ENCODE measurements at regions not wholly inside any gene's neighbourhood (a gene's known extent, or its start where the extent isn't known, plus 50 kb on each side); places are given as distances from the start of the nearest gene placed in this dataset.

GRCh38 chr1:60173729-60174505, 100.3 kb upstream of the C1orf87 start:
- Histone ChIP-seq H3K27me3 (ENCODE audit: low read length) (no peaks in the 10 kb centered on the region), H3K4me2 (ENCODE audit: low read depth, low read length, poor library complexity, severe bottlenecking) (no peak overlapping the region), H3K79me2 (ENCODE audit: low read length) (no peaks in the 10 kb centered on the region), H2AFZ (ENCODE audit: low read length) (no peak overlapping the region), H3K9me3 (ENCODE audit: low read length) (no peaks in the 10 kb centered on the region), H3K4me3 (ENCODE audit: low read length) (no peak overlapping the region), H3K27ac (ENCODE audit: low read length) (no peak overlapping the region), H4K20me1 (ENCODE audit: insufficient read depth, low read depth, low read length) (no peaks in the 10 kb centered on the region), H3K36me3 (ENCODE audit: insufficient read depth, low read length) (no peaks in the 10 kb centered on the region), H3K9me2 (replicated peaks; ENCODE audit: insufficient read depth, low read length) (no peaks in the 10 kb centered on the region), H3K4me1 (ENCODE audit: low read length) (no peaks in the 10 kb centered on the region), H3K9ac (ENCODE audit: low read length) (no peak overlapping the region)
- DNase-seq = no peak

GRCh38 chr1:60173006-60173405, 99.4 kb upstream of the C1orf87 start:
- no peak overlapping the region for H3K9ac ChIP-seq (ENCODE audit: low read length)
- H3K79me2 ChIP-seq (ENCODE audit: low read length) = no peaks in the 10 kb centered on the region
- H3K4me1 ChIP-seq (ENCODE audit: low read length) = no peaks in the 10 kb centered on the region
- no peaks in the 10 kb centered on the region for H3K36me3 ChIP-seq (ENCODE audit: insufficient read depth, low read length)
- no peaks in the 10 kb centered on the region for H3K9me3 ChIP-seq (ENCODE audit: low read length)
- H3K27me3 ChIP-seq (ENCODE audit: low read length) = no peaks in the 10 kb centered on the region
- no peak overlapping the region for H3K27ac ChIP-seq (ENCODE audit: low read length)
- no peak overlapping the region for H2AFZ ChIP-seq (ENCODE audit: low read length)
- no peak overlapping the region for H3K4me2 ChIP-seq (ENCODE audit: low read depth, low read length, poor library complexity, severe bottlenecking)
- DNase-seq = no peak
- no peaks in the 10 kb centered on the region for H4K20me1 ChIP-seq (ENCODE audit: insufficient read depth, low read depth, low read length)
- H3K9me2 ChIP-seq (replicated peaks; ENCODE audit: insufficient read depth, low read length) = no peaks in the 10 kb centered on the region
- no peak overlapping the region for H3K4me3 ChIP-seq (ENCODE audit: low read length)

DNA sequence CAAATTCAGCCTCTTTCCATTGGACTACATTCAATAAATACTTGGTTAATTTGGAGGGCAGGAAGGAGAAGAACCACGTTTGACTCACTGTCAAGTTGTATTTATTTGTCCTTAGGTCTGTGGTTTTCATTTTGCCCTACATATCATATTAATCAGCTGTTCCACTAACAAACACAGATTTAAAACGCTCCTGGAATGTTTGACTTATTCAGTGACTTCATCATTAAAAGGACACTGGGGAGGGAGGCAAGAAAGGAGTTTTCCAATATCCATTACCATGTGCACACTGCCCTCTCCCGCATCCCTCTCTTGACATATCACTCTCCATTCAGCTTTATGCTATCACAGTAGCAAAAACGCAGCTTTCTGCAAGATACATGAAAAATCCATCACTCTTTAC, 98.2 kb upstream of the C1orf87 start:
- H3K79me2 ChIP-seq (ENCODE audit: low read length) = no peaks in the 10 kb centered on the region
- H3K36me3 ChIP-seq (ENCODE audit: insufficient read depth, low read length) = no peaks in the 10 kb centered on the region
- H3K4me2 ChIP-seq (ENCODE audit: low read depth, low read length, poor library complexity, severe bottlenecking) = no peak overlapping the region
- H3K4me1 ChIP-seq (ENCODE audit: low read length) = no peaks in the 10 kb centered on the region
- no peak overlapping the region for H3K27ac ChIP-seq (ENCODE audit: low read length)
- no peaks in the 10 kb centered on the region for H4K20me1 ChIP-seq (ENCODE audit: insufficient read depth, low read depth, low read length)
- no peak overlapping the region for H3K9ac ChIP-seq (ENCODE audit: low read length)
- no peaks in the 10 kb centered on the region for H3K9me2 ChIP-seq (replicated peaks; ENCODE audit: insufficient read depth, low read length)
- H3K27me3 ChIP-seq (ENCODE audit: low read length) = no peaks in the 10 kb centered on the region
- no peak for DNase-seq
- H3K9me3 ChIP-seq (ENCODE audit: low read length) = no peaks in the 10 kb centered on the region
- no peak overlapping the region for H3K4me3 ChIP-seq (ENCODE audit: low read length)
- no peak overlapping the region for H2AFZ ChIP-seq (ENCODE audit: low read length)

DNA sequence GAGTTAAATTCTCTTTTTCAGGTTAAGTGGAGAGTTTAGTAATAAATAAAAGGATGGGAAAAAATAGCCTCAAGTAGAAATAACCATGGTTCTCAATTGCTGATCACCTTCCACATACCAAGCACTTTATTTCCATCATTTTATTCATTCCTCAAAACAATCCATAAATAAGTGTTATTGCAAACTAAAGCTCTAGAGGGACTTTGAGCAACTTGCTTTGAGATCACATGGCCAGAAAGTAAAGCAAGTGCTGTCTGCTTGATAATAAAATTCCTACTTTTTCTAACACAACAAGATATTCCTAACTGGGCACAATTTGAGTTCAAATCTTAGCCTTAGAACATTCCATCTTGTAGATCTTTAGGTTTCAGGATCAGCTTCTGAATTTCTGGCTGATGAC, 97.1 kb upstream of the C1orf87 start:
- H3K4me2 ChIP-seq (ENCODE audit: low read depth, low read length, poor library complexity, severe bottlenecking) = no peak overlapping the region
- H3K27ac ChIP-seq (ENCODE audit: low read length) = no peak overlapping the region
- no peak overlapping the region for H2AFZ ChIP-seq (ENCODE audit: low read length)
- no peak overlapping the region for H3K9ac ChIP-seq (ENCODE audit: low read length)
- H3K79me2 ChIP-seq (ENCODE audit: low read length) = no peaks in the 10 kb centered on the region
- H3K36me3 ChIP-seq (ENCODE audit: insufficient read depth, low read length) = no peaks in the 10 kb centered on the region
- no peaks in the 10 kb centered on the region for H3K4me1 ChIP-seq (ENCODE audit: low read length)
- no peaks in the 10 kb centered on the region for H3K9me2 ChIP-seq (replicated peaks; ENCODE audit: insufficient read depth, low read length)
- no peaks in the 10 kb centered on the region for H4K20me1 ChIP-seq (ENCODE audit: insufficient read depth, low read depth, low read length)
- no peaks in the 10 kb centered on the region for H3K9me3 ChIP-seq (ENCODE audit: low read length)
- no peak overlapping the region for H3K4me3 ChIP-seq (ENCODE audit: low read length)
- no peak for DNase-seq
- H3K27me3 ChIP-seq (ENCODE audit: low read length) = no peaks in the 10 kb centered on the region

- no peak for DNase-seq
- no peaks in the 10 kb centered on the region for H3K4me1 ChIP-seq (ENCODE audit: low read length)
- no peak overlapping the region for H3K4me2 ChIP-seq (ENCODE audit: low read depth, low read length, poor library complexity, severe bottlenecking)
- no peaks in the 10 kb centered on the region for H3K79me2 ChIP-seq (ENCODE audit: low read length)
- H3K4me3 ChIP-seq (ENCODE audit: low read length) = no peak overlapping the region
- no peaks in the 10 kb centered on the region for H3K9me3 ChIP-seq (ENCODE audit: low read length)
- no peaks in the 10 kb centered on the region for H3K9me2 ChIP-seq (replicated peaks; ENCODE audit: insufficient read depth, low read length)
- H3K27me3 ChIP-seq (ENCODE audit: low read length) = no peaks in the 10 kb centered on the region
- H3K27ac ChIP-seq (ENCODE audit: low read length) = no peak overlapping the region
- H3K36me3 ChIP-seq (ENCODE audit: insufficient read depth, low read length) = no peaks in the 10 kb centered on the region
- no peak overlapping the region for H2AFZ ChIP-seq (ENCODE audit: low read length)
- no peak overlapping the region for H3K9ac ChIP-seq (ENCODE audit: low read length)
- H4K20me1 ChIP-seq (ENCODE audit: insufficient read depth, low read depth, low read length) = no peaks in the 10 kb centered on the region
These were observed 95.6 kb upstream of the C1orf87 start for GRCh38 chr1:60169206-60169605.

- Histone ChIP-seq H3K9ac (ENCODE audit: low read length) (no peak overlapping the region), H3K36me3 (ENCODE audit: insufficient read depth, low read length) (no peaks in the 10 kb centered on the region), H3K4me3 (ENCODE audit: low read length) (no peak overlapping the region), H2AFZ (ENCODE audit: low read length) (no peak overlapping the region), H3K79me2 (ENCODE audit: low read length) (no peaks in the 10 kb centered on the region), H3K9me3 (ENCODE audit: low read length) (no peaks in the 10 kb centered on the region), H3K9me2 (replicated peaks; ENCODE audit: insufficient read depth, low read length) (no peaks in the 10 kb centered on the region), H3K4me2 (ENCODE audit: low read depth, low read length, poor library complexity, severe bottlenecking) (no peak overlapping the region), H3K27ac (ENCODE audit: low read length) (no peak overlapping the region), H3K4me1 (ENCODE audit: low read length) (no peaks in the 10 kb centered on the region), H4K20me1 (ENCODE audit: insufficient read depth, low read depth, low read length) (no peaks in the 10 kb centered on the region), H3K27me3 (ENCODE audit: low read length) (no peaks in the 10 kb centered on the region)
- DNase-seq = no peak
These were observed 89.4 kb upstream of the C1orf87 start for GRCh38 chr1:60162936-60163335.

DNA sequence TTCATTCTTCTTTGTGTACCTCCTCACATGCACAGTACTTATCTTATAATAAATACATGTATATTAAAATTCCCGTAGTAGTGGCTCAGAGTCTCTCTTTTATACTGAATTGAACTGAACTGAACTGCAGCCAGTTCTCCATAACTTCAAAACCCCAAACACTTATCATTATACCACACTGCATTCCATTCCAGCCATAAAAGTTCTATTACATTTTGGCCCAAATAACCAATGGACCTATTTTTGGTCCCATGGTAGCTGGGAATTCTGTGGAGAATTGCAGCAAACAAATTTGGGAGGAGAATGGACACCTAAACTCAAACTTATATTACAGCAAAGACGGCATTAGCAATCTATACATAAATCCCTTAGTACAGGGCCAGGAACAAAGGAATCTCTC, 86.6 kb upstream of the C1orf87 start:
- Histone ChIP-seq H3K36me3 (ENCODE audit: insufficient read depth, low read length) (no peaks in the 10 kb centered on the region), H3K4me2 (ENCODE audit: low read depth, low read length, poor library complexity, severe bottlenecking) (no peak overlapping the region), H3K4me3 (ENCODE audit: low read length) (no peak overlapping the region), H4K20me1 (ENCODE audit: insufficient read depth, low read depth, low read length) (no peaks in the 10 kb centered on the region), H3K9me2 (replicated peaks; ENCODE audit: insufficient read depth, low read length) (no peaks in the 10 kb centered on the region), H3K4me1 (ENCODE audit: low read length) (no peaks in the 10 kb centered on the region), H3K27me3 (ENCODE audit: low read length) (no peaks in the 10 kb centered on the region), H2AFZ (ENCODE audit: low read length) (no peak overlapping the region), H3K27ac (ENCODE audit: low read length) (no peak overlapping the region), H3K9ac (ENCODE audit: low read length) (no peak overlapping the region), H3K9me3 (ENCODE audit: low read length) (no peaks in the 10 kb centered on the region), H3K79me2 (ENCODE audit: low read length) (no peaks in the 10 kb centered on the region)
- DNase-seq = no peak

GRCh38 chr1:60156371-60156770, 82.8 kb upstream of the C1orf87 start:
- no peaks in the 10 kb centered on the region for H3K27me3 ChIP-seq (ENCODE audit: low read length)
- H3K27ac ChIP-seq (ENCODE audit: low read length) = no peak overlapping the region
- H2AFZ ChIP-seq (ENCODE audit: low read length) = no peak overlapping the region
- no peaks in the 10 kb centered on the region for H3K79me2 ChIP-seq (ENCODE audit: low read length)
- no peak overlapping the region for H3K4me3 ChIP-seq (ENCODE audit: low read length)
- H3K4me2 ChIP-seq (ENCODE audit: low read depth, low read length, poor library complexity, severe bottlenecking) = no peak overlapping the region
- no peaks in the 10 kb centered on the region for H3K36me3 ChIP-seq (ENCODE audit: insufficient read depth, low read length)
- DNase-seq = no peak
- H3K9me3 ChIP-seq (ENCODE audit: low read length) = no peaks in the 10 kb centered on the region
- H3K9me2 ChIP-seq (replicated peaks; ENCODE audit: insufficient read depth, low read length) = no peaks in the 10 kb centered on the region
- H3K4me1 ChIP-seq (ENCODE audit: low read length) = no peaks in the 10 kb centered on the region
- no peaks in the 10 kb centered on the region for H4K20me1 ChIP-seq (ENCODE audit: insufficient read depth, low read depth, low read length)
- H3K9ac ChIP-seq (ENCODE audit: low read length) = no peak overlapping the region

Measured in Karpas-422 (cell line).